ENCODE measurements at regions not wholly inside any gene's neighbourhood (a gene's known extent, or its start where the extent isn't known, plus 50 kb on each side); places are given as distances from the start of the nearest gene placed in this dataset.
A peak's percentile ranks its signal among the peaks of the same experiment; 100 is the strongest.

- peak; percentile 17 for DNase-seq (ENCODE audit: low read depth)
These were observed 119.8 kb downstream of the TENT4A start for GRCh38 chr5:6832994-6833393.

- no peak for DNase-seq (ENCODE audit: low read depth)
These were observed 120.2 kb downstream of the TENT4A start for GRCh38 chr5:6833406-6833805.

- no peak for DNase-seq (ENCODE audit: low read depth)
These were observed 123.9 kb downstream of the TENT4A start for GRCh38 chr5:6837095-6837494.

GRCh38 chr5:6837519-6838110 lies 124.4 kb downstream of the TENT4A start:
- no peak for DNase-seq (ENCODE audit: low read depth)

GRCh38 chr5:6838736-6839135 lies 125.5 kb downstream of the TENT4A start:
- DNase-seq (ENCODE audit: low read depth) = no peak

GRCh38 chr5:6840136-6840793 lies 127.0 kb downstream of the TENT4A start:
- DNase-seq (ENCODE audit: low read depth) = no peak

- no peak for DNase-seq (ENCODE audit: low read depth)
These were observed 130.1 kb downstream of the TENT4A start for GRCh38 chr5:6843335-6843734.

GRCh38 chr5:6843821-6844220 lies 130.6 kb downstream of the TENT4A start:
- no peak for DNase-seq (ENCODE audit: low read depth)

GRCh38 chr5:6845856-6846255 lies 132.6 kb downstream of the TENT4A start:
- DNase-seq (ENCODE audit: low read depth) = no peak

GRCh38 chr5:6847870-6848269 lies 134.6 kb downstream of the TENT4A start:
- DNase-seq (ENCODE audit: low read depth) = no peak

GRCh38 chr5:6849316-6850105 lies 136.3 kb downstream of the TENT4A start:
- DNase-seq (ENCODE audit: low read depth) = no peak

GRCh38 chr5:6850106-6850432 lies 136.8 kb downstream of the TENT4A start:
- DNase-seq (ENCODE audit: low read depth) = no peak

- DNase-seq (ENCODE audit: low read depth) = no peak
These were observed 143.4 kb downstream of the TENT4A start for GRCh38 chr5:6856653-6857052.

- no peak for DNase-seq (ENCODE audit: low read depth)
These were observed 145.2 kb downstream of the TENT4A start for GRCh38 chr5:6858419-6858818.

- no peak for DNase-seq (ENCODE audit: low read depth)
These were observed 145.8 kb downstream of the TENT4A start for GRCh38 chr5:6859023-6859422.

GRCh38 chr5:6859951-6860638 lies 146.9 kb downstream of the TENT4A start:
- no peak for DNase-seq (ENCODE audit: low read depth)

GRCh38 chr5:6861036-6861435 lies 147.8 kb downstream of the TENT4A start:
- no peak for DNase-seq (ENCODE audit: low read depth)

GRCh38 chr5:6861667-6862066 lies 148.4 kb downstream of the TENT4A start:
- no peak for DNase-seq (ENCODE audit: low read depth)

GRCh38 chr5:6862306-6862705 lies 149.1 kb downstream of the TENT4A start:
- DNase-seq (ENCODE audit: low read depth) = no peak

GRCh38 chr5:6867712-6868111 lies 154.5 kb downstream of the TENT4A start:
- DNase-seq (ENCODE audit: low read depth) = no peak

GRCh38 chr5:6868171-6868570 lies 154.9 kb downstream of the TENT4A start:
- DNase-seq (ENCODE audit: low read depth) = no peak

GRCh38 chr5:6868575-6869215 lies 155.5 kb downstream of the TENT4A start:
- DNase-seq (ENCODE audit: low read depth) = no peak
